Testis (tissue), 2 donors: ENCODE measurements at regions not wholly inside any gene's neighbourhood (a gene's known extent, or its start where the extent isn't known, plus 50 kb on each side); places are given as distances from the start of the nearest gene placed in this dataset.

ENCODE experiments used
- CTCF ChIP-seq, 3 experiments: fragments of 450-650 bp in 2 of 3; fragments of 200-600 bp in 1 of 3; sonication (generic) in 1 of 3; IDR thresholded peaks; one replicate each; pipeline ENCODE4 v1.5.1; 2016 to 2019; ENCODE audit warnings: antibody characterized with exemption in 3 of 3, mild to moderate bottlenecking in 2 of 3, moderate library complexity in 1 of 3
- POLR2A ChIP-seq: fragments of 450-650 bp; IDR thresholded peaks from one replicate; pipeline ENCODE4 v1.6.1; 2017; ENCODE audit warnings: antibody characterized with exemption, mild to moderate bottlenecking, moderate library complexity

- TF ChIP-seq POLR2A (no peak), CTCF (IDR thresholded peaks at IDR 0.05) (no peak)
Measured at GRCh38 chr3:170753421-170754310, 116.3 kb downstream of the RPL22L1 start.
